ENCODE measurements at regions not wholly inside any gene's neighbourhood (a gene's known extent, or its start where the extent isn't known, plus 50 kb on each side); places are given as distances from the start of the nearest gene placed in this dataset.

DNA sequence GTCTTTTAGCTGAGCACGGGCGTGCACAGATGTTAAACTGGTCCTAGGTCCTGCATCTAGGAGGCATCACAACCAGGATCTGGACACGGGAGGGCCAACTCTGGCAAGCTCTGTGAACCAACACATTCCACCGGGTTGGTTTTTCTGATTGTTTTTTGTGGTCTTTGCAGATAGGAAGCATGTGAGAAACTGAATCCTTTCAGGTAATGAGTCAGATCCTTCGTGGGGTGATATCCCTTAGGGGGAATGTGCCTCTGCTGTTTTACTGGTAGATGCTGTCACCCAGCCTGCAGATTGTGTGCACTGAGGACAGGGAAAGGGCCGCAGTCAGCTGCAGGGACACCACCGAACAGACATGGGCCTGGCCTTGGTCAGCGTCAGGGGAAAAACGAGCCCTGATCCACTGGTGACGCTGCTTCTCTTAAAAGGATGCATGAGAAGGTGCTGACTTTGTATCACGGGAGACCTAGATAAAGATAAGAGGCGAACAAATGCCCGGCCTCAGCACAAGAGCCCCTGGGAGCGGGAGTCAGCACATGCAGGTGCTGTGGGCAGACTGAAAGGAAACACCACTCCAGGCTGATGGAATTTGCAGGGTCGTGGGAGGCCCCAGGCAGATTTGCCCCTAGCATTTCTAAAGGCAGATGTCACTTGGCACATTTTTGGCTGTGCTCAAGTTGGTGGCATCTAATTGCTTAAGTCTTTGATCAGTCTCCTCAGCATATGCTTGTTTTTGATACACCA is 51.1 kb downstream of the DOP1B start:
- no peak overlapping the region for H3K27ac ChIP-seq
- DNase-seq: no peak
- no peaks in the 10 kb centered on the region for H3K4me1 ChIP-seq
- intact Hi-C loops (cut with DNase I; ENCODE audit: low total_unique reads): loop anchor here (5.0 kb wide), 1 partner anchor 65 kb away; no protein-coding TSS in a partner anchor
- TF ChIP-seq, protein P1, sequence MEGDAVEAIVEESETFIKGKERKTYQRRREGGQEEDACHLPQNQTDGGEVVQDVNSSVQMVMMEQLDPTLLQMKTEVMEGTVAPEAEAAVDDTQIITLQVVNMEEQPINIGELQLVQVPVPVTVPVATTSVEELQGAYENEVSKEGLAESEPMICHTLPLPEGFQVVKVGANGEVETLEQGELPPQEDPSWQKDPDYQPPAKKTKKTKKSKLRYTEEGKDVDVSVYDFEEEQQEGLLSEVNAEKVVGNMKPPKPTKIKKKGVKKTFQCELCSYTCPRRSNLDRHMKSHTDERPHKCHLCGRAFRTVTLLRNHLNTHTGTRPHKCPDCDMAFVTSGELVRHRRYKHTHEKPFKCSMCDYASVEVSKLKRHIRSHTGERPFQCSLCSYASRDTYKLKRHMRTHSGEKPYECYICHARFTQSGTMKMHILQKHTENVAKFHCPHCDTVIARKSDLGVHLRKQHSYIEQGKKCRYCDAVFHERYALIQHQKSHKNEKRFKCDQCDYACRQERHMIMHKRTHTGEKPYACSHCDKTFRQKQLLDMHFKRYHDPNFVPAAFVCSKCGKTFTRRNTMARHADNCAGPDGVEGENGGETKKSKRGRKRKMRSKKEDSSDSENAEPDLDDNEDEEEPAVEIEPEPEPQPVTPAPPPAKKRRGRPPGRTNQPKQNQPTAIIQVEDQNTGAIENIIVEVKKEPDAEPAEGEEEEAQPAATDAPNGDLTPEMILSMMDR (IDR thresholded peaks at IDR 0.05): no peak
- H3K36me3 ChIP-seq: peaks cover 0 to 8% (median 0%) of the 10 kb centered on the region in 3 donors
- no peak overlapping the region for H3K4me3 ChIP-seq
- no peaks in the 10 kb centered on the region for H3K9me3 ChIP-seq
- no peaks in the 10 kb centered on the region for H3K27me3 ChIP-seq

GRCh38 chr21:36208326-36209013 is 51.8 kb downstream of the DOP1B start:
- Histone ChIP-seq H3K27me3 (no peaks in the 10 kb centered on the region), H3K4me3 (no peak overlapping the region), H3K9me3 (no peaks in the 10 kb centered on the region), H3K27ac (no peak overlapping the region), H3K4me1 (no peaks in the 10 kb centered on the region), H3K36me3 (peaks cover 0 to 8% (median 0%) of the 10 kb centered on the region in 3 donors)
- TF ChIP-seq, protein P1 (IDR thresholded peaks at IDR 0.05): no peak
- intact Hi-C loops (cut with DNase I; ENCODE audit: low total_unique reads): loop anchor here (5.0 kb wide), 1 partner anchor 66 kb away; no protein-coding TSS in a partner anchor
- DNase-seq: no peak

- intact Hi-C loops (cut with DNase I; ENCODE audit: low total_unique reads): loop anchor here (5.0 kb wide), 1 partner anchor 67 kb away; no protein-coding TSS in a partner anchor
- no peak for DNase-seq
Measured at GRCh38 chr21:36209626-36210171, 53.1 kb downstream of the DOP1B start.

DNA sequence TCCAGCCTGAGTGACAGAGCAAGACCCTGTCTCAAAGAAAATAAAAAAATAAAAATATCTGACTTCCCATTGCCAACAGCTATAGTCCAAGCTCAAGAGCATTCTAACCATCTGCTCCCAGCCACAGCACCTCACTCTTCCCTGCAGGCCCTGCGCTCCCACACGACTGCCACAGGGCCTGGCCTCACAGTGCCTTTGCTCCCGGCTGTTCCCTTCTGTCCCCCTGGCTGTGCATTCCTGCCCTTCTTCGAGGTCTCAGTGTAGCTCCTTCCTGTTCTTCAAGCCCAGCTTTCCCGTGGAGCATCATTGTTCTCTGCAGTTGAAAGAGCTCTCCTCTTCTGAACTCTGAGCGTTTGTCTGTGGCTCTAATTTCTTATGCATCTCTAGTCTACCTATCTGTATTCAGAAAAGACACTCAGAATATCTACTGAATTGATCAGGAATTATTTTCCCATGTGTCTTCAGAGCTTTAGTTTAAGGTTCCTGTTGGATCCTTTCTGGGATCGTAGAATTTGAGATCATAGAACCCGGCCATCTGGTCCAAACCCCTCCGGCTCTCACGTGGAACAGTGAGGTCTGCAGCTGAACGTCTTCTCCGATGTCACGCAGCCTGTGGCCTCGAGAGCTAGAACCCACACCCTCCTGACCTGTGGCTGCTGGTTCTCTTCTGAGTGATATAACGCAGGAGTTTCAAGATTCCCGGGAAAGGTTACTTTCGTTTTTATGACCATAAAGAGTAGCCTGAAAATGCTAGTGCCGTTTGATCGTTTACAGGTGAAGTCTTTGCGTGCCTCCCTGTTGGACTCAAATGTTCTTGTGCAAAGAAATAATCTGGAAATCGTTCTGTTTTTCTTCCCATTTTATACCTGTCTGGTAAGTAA is 54.4 kb downstream of the DOP1B start:
- intact Hi-C loops (cut with DNase I; ENCODE audit: low total_unique reads): no loop called here
- H3K36me3 ChIP-seq: peaks cover 9 to 24% (median 11%) of the 10 kb centered on the region in 3 donors

More at GRCh38 chr21:36209626-36210171, 53.1 kb downstream of the DOP1B start:
- TF ChIP-seq, protein P1 (IDR thresholded peaks at IDR 0.05): peak; percentile 16 to 37
- Histone ChIP-seq H3K27me3 (no peaks in the 10 kb centered on the region), H3K27ac (no peak overlapping the region), H3K4me3 (no peak overlapping the region), H3K9me3 (no peaks in the 10 kb centered on the region), H3K4me1 (no peaks in the 10 kb centered on the region), H3K36me3 (peaks cover 4 to 16% (median 5%) of the 10 kb centered on the region in 3 donors)

More for the DNA sequence above, 54.4 kb downstream of the DOP1B start:
- Histone ChIP-seq H3K4me1 (no peaks in the 10 kb centered on the region), H3K27me3 (no peaks in the 10 kb centered on the region), H3K4me3 (no peak overlapping the region), H3K9me3 (no peaks in the 10 kb centered on the region), H3K27ac (no peak overlapping the region)
- DNase-seq: no peak
- TF ChIP-seq, protein P1 (IDR thresholded peaks at IDR 0.05): no peak
